HPDE6-E6E7 (cell line): ENCODE measurements at regions not wholly inside any gene's neighbourhood (a gene's known extent, or its start where the extent isn't known, plus 50 kb on each side); places are given as distances from the start of the nearest gene placed in this dataset.
A peak's percentile ranks its signal among the peaks of the same experiment; 100 is the strongest.

Source experiments
- DNase-seq: peaks from one replicate; pipeline ENCODE4 v3.0.0; 2011; ENCODE audit warnings: missing footprints; ENCODE audit errors: extremely low spot score

DNA sequence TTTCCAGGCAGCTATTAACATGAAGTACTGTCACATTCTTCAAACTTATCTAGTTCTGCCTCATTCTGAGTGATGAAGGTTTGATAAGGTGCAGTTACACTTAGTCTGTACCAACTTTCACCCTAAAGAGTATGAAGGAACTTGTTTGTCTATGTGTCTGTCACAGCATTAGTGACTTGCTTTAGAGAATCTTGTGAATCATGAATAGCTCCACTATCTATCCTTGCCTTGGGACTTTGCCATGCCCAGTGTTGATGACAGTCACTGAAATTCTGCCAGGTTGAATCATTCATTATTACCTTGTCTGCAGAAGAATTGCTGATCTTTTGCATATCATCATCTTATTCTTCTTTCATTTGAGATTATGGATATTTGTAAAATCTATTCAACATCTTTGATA, 50.9 kb upstream of the A1CF start:
- no peak for DNase-seq

DNA sequence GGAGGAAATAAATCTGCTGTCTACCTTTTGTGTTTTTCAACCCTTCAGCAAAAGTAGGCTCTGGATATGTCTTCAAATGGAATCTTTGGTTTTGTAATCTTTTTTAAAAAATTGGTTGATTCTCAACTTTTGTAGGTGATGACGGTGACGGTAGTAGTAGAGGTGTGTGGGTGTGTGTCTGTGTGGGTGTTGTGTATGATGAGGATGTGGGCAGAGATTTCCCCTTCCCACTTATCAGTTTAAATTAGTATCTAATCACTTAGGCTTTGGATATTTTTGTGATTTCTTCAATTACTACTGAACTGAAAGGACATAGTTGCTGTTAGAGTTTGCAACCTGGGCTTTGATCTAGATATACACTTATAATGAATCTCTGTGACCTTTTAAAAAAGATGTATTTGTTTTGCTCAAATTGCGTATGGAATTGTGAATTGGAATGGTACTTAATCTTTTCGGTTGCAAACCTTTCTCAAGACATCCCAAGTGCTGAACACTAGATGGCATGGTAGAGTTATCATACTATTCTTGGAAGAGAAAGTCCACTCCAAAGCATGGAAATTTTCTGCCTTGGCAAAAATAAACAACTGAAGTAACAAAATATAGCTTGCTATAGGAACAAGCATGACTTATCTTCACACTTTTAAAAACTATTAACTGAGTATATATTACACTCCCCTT, 51.9 kb upstream of the A1CF start:
- peak; percentile 17 for DNase-seq

DNA sequence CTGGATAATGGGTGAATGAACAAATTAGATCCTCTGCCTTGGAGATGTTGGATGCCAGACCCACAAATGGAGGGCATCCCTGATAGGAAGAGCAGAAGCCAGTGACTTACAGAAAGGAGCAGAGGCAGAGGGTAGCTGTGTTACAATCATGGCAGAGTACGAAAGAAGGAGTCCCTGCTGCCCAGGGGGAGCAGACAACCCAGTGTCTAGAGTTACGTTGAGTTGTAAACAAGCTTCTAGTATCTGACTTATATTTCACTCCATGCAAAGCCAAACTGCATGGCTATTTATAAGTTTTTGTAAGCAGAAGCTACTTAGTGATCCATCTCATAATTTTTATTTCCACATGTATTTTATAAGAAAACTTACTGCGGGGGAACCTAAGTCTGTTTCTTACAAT, 56.2 kb upstream of the A1CF start:
- no peak for DNase-seq

DNA sequence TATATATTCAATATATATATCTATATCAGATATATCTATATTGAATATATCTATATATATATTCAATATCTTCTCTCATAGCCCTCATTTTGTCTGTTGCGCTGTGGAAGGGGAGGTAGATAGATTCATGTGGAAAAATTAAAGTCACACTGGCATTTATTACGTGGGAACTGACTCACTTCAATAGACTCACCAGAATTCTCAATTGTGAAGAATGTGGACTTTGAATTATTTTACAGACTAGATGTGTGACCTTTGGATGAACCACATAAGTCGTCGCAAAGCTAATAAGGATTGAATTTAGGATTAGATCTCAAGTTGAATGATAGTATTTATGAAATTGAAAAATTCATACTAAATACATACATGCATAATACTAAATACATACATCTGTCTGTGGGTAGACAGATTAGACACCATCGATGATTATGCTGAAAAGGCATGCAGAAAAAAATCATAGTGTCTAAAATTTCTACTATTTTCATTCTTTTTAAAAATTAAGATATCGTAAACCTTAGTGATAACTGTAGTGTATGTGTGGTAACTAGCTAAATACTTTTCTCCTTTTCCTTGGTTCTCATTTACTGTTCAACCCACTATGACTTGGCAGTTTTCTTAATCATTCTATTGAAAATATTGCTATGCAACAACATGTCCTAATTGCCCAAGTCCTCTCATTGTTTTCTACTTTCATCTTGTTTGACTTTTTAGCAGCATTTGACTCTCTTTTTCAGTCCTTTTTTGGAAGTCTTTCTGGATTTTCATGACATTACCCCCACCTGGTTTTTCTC, 61.8 kb upstream of the A1CF start:
- DNase-seq: no peak

DNA sequence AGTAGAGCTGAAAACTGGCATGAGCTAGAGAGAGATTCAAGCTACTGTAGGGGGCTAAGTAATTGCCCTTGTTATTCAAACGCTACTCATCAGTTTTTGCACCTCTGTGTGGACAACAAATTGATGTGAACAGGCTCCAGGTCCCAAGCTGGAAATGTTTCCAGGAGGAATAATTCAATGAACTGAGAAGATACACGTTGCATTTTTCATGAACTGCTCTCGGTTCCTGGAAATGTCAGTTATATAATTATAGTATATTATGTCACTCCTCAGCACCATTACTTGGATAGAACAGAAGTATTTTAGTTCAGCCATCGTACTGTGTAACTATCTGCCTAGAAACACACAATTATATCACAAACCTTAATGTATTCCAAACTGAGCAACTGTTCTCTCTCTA, 65.9 kb upstream of the A1CF start:
- DNase-seq: no peak

DNA sequence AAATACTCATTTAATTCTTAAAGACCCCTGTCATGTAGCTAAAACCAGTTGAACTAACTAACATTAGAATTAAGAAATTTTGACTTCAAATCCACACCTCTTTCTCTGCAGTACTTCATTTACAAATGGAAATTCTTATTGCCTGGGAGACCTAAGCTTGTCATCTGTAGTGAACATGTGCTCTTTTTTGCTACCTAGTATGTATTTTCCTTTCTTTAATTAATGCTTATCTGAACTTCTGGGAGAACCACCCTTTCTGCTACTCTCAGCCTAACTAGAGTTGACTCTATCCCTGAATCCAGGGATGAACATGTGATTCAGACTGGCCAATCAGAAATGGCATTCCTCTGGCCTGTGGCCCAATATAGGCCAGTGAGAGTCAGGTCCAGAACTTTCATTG, 75.9 kb upstream of the A1CF start:
- DNase-seq: no peak

DNA sequence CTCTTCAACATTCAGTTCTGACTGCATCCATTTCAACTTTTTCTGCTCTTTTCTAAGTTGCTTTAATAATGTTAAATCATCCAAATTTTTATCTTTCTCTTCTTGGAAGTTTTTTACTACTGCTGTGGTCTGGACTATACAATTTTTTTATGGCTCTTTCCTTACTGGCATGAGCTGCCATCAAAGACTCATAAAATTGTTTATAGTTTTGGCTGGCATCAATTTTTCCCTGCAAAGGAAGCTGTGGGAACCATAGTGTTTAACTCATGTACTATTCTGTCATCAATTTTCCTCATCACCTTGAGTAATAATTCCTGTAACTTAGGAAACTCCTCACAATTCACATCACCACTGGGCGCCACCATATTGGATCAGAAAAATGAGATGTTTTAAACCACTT, 77.6 kb upstream of the A1CF start:
- no peak for DNase-seq

DNA sequence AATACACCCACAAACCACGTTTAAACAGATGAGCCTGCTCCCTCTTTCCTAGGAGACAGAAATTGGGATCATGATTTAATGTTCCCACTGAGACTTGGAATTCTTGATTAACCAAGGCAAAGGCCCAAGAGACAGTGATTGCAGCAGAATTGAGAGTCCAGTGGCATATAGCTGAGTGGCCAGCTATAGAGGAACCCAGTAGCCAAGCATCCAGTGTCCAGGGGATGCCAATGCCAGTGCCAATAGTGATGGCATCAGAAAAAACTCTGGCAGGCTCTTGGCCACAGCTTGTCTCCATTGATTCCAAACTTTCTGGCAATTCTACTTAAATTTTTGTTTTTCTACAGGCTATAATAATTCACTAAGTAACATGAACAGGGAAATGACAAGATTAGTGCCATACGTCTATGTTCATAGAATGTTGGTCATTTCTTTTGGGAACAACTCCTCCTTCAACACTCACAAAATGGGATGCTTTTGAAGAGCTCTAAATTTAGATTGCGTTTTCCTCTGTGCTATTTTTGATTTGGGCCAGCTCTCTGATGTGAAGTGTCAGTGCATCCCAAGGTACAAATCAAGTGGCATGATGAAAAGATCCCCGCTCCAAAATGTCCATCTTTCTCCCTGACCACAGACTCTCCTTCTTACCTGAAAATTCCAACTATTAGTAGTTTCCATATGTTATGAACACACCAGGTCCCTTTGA, 83.1 kb upstream of the A1CF start:
- DNase-seq: no peak

DNA sequence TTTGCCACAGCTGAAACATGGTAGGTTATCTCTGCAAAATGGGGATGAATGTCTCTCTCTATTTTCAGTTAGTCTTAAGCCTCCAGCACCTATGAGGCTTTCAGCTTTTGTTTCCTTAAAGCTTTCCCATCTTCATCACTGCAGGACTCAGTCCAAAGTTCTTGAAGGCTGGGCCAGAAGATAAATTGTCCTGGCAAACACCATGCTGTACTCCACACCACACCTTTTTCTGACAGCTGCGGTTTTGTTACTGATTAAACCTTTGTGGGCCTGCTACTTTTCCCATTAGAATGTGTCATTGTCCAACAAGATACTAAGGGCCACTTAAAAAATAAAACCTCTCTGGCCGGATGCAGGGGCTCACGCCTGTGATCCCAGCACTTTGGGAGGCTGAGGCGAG, 87.2 kb upstream of the A1CF start:
- DNase-seq: no peak

DNA sequence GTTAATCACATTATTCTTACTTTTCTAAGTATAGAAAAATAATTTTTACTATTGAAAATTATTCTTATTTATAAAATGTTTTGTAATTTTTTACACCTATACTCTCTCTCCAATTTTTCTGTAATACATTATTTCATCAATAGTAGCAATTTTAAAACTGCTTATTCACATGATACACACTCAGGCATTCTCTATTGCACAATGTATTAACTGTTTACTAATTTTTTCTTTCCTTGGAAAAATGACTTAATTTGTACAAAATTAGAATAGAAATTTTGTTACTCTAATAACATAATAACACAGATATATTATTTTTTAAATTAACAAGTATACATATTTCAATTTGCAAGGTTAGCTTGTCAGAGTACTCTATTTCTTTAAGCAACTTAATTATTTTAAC, 92.9 kb upstream of the PRKG1 start:
- no peak for DNase-seq

DNA sequence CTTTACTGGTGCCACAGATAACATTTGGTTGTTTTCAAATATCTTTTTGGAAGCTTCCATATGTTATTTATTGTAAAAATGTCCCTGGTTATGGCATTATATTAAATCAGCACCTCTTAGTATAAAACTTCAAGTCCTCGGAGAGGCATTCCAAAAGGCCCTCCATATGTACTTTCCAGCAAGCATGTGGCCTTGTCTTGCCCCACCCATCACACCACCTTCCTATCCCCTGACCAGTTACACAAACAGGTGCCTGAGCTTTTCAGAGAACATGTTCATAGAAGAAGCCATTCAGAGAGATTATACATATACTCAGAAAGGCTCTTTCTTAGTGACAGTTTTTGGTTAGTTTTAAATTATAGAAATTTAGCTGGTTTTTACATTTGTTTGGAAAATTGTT, 92.4 kb upstream of the PRKG1 start:
- no peak for DNase-seq

DNA sequence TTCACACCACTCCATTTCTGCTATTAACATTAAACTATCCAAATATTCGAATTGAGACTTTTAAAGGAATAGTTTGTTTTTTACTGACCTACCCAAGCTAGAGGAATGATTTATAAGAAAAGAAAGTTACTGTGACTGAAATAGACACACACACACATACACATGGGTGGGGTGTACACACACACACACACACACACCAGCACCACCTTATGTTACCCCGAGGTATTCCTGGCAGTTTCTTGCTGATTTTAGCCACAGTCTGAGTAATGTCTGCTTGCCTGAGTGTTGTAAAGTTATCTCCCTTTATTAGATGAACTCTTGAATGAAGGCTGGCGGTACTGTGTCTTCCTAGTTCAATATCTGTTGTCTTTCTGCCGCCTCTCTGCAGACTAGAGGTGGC, 91.3 kb upstream of the PRKG1 start:
- no peak for DNase-seq

DNA sequence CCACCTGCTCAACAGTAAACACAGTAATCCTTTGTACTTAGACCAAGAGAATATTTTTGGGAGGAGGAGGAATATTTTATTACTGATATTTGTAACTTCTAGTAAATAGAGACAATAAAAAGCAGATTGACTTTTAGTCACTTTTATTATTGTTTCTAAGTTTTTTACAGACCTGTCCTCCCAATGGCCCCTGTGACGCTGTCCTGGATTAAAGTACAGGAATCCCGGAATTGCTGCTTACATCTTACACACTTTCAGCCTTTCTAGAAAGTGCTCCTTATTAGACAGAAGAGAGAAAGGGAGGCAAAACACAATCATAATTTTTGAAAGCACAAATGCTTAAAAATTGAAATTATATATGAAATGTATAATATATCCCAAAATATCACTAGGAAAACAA, 86.4 kb upstream of the PRKG1 start:
- no peak for DNase-seq

DNA sequence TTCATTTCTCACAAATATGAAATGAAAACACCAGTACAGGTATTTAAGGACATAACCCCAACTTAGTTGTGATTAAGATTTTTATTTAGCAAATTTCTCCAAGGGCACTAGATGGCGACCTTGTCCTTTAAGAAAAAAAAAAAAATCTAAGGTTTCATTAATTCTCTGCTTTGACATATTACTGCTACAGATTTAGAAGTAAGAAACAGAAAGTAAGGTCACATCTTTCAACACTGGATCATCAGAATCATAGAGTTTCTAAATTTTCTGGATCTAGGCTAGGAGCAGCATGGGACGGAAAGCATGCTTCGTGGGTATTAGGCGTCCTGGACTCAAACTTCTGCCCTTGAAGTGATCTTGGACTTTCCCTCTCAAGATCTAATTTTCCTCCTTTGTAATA, 85.5 kb upstream of the PRKG1 start:
- DNase-seq: no peak

DNA sequence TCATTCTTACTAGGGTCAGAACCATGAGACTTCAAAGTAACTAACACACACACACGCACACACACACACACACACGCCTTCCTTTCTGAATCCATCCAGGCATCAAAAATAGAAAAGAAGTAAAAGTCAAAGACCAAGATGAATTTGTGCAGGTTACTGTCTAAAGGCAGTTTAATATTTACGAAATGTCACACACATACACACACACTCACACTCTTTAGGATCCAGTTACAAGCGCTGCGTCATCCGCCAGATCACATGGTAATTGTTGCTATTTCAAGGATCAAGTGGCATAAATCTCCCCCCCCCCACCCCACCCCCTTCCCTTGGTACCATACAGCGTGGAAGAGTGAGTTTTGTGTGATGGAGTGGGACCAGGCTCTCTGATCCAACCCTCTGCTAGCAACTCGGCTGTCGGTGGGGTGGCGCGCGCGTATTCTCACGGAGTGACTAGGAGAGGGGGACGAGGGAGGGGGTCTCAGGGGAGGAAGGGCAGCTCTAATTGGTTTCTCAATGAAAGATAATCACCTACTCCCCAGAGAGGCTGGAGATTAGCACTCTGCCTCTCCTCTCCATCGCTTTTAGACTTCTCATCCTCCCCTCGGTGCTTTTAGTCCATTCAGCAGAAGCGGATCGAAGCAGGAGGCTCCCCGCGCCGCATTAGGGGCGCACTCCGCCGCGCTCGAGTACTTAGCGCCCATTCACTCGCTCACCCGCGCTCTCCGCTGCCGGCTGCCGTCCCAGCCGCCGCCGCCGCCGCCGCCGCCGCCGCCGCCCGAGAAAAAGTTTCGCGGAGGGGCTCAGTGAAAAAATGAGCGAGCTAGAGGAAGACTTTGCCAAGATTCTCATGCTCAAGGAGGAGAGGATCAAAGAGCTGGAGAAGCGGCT, 83.5 kb upstream of the PRKG1 start:
- no peak for DNase-seq

DNA sequence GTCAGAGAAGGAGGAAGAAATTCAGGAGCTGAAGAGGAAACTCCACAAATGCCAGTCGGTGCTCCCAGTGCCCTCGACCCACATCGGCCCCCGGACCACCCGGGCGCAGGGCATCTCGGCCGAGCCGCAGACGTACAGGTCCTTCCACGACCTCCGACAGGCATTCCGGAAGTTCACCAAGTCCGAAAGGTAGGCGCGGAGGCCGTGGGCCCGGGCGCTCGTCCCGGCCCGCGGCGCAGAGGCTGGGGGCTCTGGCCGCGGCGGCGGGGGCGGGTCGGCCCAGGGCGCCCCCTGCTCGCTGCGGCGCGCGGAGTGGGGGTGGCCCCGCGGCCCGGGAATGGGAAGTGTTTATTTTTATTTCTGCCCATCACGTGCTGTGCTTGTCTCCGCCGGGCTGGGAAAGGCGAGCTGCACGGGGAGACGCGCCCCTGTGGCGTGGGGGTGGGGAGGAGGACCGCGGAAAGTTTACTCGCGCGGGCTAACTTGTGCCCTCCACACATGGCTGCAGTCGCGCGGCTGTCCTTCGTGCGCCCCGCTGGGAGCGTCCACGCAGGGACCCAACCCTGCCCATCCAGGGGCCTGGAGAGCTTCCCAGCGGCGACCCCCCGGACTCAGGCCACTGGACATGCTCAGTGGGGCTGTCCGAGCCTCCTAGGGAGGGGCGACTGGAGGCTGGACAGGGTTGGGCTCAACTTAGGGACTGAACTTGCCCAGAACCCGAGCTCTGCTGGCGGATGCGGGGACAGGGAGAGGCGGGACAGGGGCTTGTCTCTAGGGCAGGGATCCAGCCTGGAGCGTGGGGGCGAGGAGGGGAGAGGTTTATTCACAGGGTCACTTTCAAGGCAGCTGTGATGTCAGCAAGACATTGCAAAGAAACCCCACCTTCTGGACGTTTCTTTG, 82.6 kb upstream of the PRKG1 start:
- DNase-seq: no peak

DNA sequence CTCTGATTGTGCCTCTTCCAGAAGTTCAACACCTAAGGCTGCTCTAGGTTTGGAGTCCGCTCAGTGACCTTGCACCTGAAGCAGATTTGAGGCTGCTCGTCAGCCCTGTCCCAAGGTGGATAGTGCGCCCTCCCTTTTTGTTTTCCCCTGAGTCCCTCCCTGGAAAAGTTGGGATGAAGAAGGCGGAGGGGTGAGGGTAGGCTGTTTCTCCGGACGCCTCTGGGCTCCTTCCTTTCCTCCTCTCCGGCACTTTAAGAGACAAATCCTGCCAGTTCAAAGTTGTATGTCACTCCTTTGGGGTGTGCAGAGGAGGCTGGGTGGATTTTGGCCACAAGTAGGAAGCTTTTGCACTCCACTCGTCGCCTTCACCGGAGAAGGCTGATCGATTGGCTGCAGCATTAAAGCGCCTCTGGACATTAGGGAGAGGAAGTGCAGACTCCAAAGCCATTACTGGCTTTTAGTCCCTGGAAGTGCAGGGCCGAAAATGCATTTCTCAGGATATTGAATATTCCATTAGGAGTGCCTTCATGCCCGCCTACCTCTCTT, 81.9 kb upstream of the PRKG1 start:
- no peak for DNase-seq

DNA sequence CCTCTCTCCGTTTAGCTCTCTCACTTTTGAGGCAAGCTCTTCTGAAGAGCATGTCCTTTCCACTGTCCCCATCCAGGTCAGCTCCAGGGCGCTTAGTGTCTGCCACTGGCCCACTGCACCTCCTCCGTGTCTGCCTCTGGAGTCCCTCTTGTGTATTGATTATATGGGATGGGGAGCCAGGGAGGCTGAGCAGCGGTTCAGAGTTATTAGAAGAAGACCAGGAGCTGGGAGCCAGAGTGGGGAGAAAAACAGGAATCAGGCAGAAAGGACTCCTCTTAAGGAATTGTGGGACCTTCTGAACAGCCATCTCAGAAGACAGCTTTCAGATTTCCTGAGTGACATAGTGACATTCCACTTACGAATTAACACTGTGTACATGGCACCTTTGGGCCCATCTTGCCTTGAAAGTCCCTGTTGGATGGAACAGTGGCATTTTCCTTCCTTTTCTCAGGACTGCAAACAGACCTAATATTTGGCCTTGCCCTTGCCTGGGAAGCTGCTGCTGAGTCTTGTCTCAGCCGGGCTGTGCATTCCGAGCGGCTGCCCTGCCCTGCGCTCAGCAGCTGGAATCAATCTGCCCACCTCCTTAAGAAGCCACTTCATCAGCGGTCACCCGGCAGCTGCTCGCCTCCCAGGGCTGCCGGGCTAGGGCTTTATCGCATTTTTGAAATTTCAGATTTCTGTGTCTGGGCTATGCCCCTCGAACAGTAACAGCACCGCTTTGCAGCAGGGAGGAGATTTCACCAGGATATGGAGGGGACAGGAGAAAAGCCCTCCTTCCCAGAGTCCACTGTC, 81.1 kb upstream of the PRKG1 start:
- no peak for DNase-seq

DNA sequence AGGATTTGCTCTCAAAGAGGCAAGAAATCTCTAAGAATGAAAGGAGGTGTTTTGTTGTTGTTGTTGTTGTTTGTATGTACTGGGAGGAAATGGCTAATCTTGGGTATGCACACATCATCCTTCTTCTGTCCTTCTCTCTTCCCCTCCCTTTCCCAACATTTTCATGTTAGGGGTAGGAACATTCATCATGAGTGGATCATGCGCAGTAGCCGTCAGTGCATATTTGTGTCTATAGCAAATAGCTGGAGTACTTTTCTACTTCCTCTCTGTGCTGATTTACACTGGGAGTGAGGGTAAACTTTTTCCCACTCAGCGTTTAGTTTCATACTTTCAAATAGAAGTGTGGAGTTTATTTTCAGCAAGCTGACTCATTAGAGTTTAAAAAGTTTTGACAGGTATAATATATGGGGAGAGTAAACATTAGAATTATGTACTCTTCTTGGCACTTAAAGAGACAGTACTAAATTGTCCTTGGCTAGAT, 80.5 kb upstream of the PRKG1 start:
- DNase-seq: no peak

DNA sequence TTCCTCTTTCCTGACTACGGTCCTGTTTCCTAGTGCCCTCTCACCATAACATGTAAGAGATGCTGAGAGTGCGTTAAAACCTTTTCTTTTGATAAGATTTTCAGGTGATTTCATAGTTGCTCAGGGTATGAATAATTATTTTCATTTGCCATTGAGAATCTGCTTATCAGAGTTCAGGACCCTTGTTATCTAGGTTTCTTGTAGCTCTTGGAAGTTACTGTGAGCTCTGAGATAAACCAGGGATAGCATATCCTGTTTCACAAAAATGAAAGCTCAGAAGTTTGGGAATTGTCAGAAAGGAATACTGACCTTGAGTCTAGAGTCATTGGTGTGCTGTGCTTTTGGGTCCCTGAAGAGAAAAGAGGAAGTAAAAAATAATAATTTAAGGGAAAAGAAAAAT, 76.8 kb upstream of the PRKG1 start:
- DNase-seq: no peak
